ENCODE measurements at regions not wholly inside any gene's neighbourhood (a gene's known extent, or its start where the extent isn't known, plus 50 kb on each side); places are given as distances from the start of the nearest gene placed in this dataset.

- Histone ChIP-seq H3K27me3 (ENCODE audit: control insufficient read depth, insufficient read depth, low read length, poor library complexity, severe bottlenecking) (peaks cover 19% of the 10 kb centered on the region), H3K9me3 (ENCODE audit: control insufficient read depth, low read length) (no peaks in the 10 kb centered on the region), H3K9ac (ENCODE audit: extremely low read depth, low read length, poor library complexity, severe bottlenecking) (no peak overlapping the region), H3K36me3 (ENCODE audit: control insufficient read depth, insufficient read depth, low read length) (no peaks in the 10 kb centered on the region), H3K4me1 (ENCODE audit: control insufficient read depth, insufficient read depth, low read length) (no peaks in the 10 kb centered on the region), H3K27ac (ENCODE audit: low read depth, low read length) (no peak overlapping the region), H3K4me3 (ENCODE audit: low read length) (no peak overlapping the region)
- peaks cover 15% of the 10 kb centered on the region for H3K27me3 Mint-ChIP-seq (ENCODE audit: insufficient read depth)
- H3K36me3 Mint-ChIP-seq (ENCODE audit: low read depth): no peaks in the 10 kb centered on the region
- no peak overlapping the region for H3K27ac Mint-ChIP-seq
- no peak for TF ChIP-seq CTCF (conservative IDR thresholded peaks at IDR 0.05)
- no peak overlapping the region for H3K4me3 Mint-ChIP-seq
- no peaks in the 10 kb centered on the region for H3K4me1 Mint-ChIP-seq
- DNase-seq: no peak
- H3K9me3 Mint-ChIP-seq: no peaks in the 10 kb centered on the region
Observed at GRCh38 chr20:60389441-60389840, 431.2 kb downstream of the CDH26 start.

GRCh38 chr20:60389882-60390281, 431.7 kb downstream of the CDH26 start:
- H3K27me3 Mint-ChIP-seq (ENCODE audit: insufficient read depth): peaks cover 17% of the 10 kb centered on the region
- no peak overlapping the region for H3K27ac ChIP-seq (ENCODE audit: low read depth, low read length)
- 82 to 89% methylated on average over 7 of the region's 7 CpGs for WGBS, 2 experiments (ENCODE audit: insufficient coverage in 1 of 2, insufficient read length in 1 of 2)
- H3K4me1 Mint-ChIP-seq: no peaks in the 10 kb centered on the region
- no peak overlapping the region for H3K27ac Mint-ChIP-seq
- H3K27me3 ChIP-seq (ENCODE audit: control insufficient read depth, insufficient read depth, low read length, poor library complexity, severe bottlenecking): peaks cover 19% of the 10 kb centered on the region
- no peaks in the 10 kb centered on the region for H3K9me3 ChIP-seq (ENCODE audit: control insufficient read depth, low read length)
- no peak overlapping the region for H3K4me3 ChIP-seq (ENCODE audit: low read length)
- no peak overlapping the region for H3K4me3 Mint-ChIP-seq
- H3K36me3 Mint-ChIP-seq (ENCODE audit: low read depth): no peaks in the 10 kb centered on the region
- no peak for DNase-seq
- no peak overlapping the region for H3K9ac ChIP-seq (ENCODE audit: extremely low read depth, low read length, poor library complexity, severe bottlenecking)
- no peaks in the 10 kb centered on the region for H3K9me3 Mint-ChIP-seq
- no peak for TF ChIP-seq CTCF (conservative IDR thresholded peaks at IDR 0.05)
- H3K4me1 ChIP-seq (ENCODE audit: control insufficient read depth, insufficient read depth, low read length): no peaks in the 10 kb centered on the region
- H3K36me3 ChIP-seq (ENCODE audit: control insufficient read depth, insufficient read depth, low read length): no peaks in the 10 kb centered on the region

- Mint-ChIP-seq H3K27me3 (ENCODE audit: insufficient read depth) (peaks cover 17% of the 10 kb centered on the region), H3K36me3 (ENCODE audit: low read depth) (no peaks in the 10 kb centered on the region), H3K27ac (no peak overlapping the region), H3K4me3 (no peak overlapping the region), H3K4me1 (no peaks in the 10 kb centered on the region), H3K9me3 (peaks cover 15% of the 10 kb centered on the region)
- peaks cover 11% of the 10 kb centered on the region for H3K9me3 ChIP-seq (ENCODE audit: control insufficient read depth, low read length)
- no peak overlapping the region for H3K9ac ChIP-seq (ENCODE audit: extremely low read depth, low read length, poor library complexity, severe bottlenecking)
- H3K4me1 ChIP-seq (ENCODE audit: control insufficient read depth, insufficient read depth, low read length): no peaks in the 10 kb centered on the region
- no peaks in the 10 kb centered on the region for H3K36me3 ChIP-seq (ENCODE audit: control insufficient read depth, insufficient read depth, low read length)
- no peak overlapping the region for H3K4me3 ChIP-seq (ENCODE audit: low read length)
- no peak for DNase-seq
- no peaks in the 10 kb centered on the region for H3K27me3 ChIP-seq (ENCODE audit: control insufficient read depth, insufficient read depth, low read length, poor library complexity, severe bottlenecking)
- no peak overlapping the region for H3K27ac ChIP-seq (ENCODE audit: low read depth, low read length)
- WGBS, 2 experiments (ENCODE audit: insufficient coverage in 1 of 2, insufficient read length in 1 of 2): 82 to 83% methylated on average over 2 to 3 of the region's 3 CpGs
- no peak for TF ChIP-seq CTCF (conservative IDR thresholded peaks at IDR 0.05)
Observed at GRCh38 chr20:60395991-60396390, 437.8 kb downstream of the CDH26 start.

Measured in endodermal cell (in vitro differentiated cells).